ENCODE measurements at regions not wholly inside any gene's neighbourhood (a gene's known extent, or its start where the extent isn't known, plus 50 kb on each side); places are given as distances from the start of the nearest gene placed in this dataset.
"Not testable (repeated sequence)": the region's sequence is repeated elsewhere in the genome, so short reads cannot be mapped to it uniquely, and the experiment has no call there.

DNA sequence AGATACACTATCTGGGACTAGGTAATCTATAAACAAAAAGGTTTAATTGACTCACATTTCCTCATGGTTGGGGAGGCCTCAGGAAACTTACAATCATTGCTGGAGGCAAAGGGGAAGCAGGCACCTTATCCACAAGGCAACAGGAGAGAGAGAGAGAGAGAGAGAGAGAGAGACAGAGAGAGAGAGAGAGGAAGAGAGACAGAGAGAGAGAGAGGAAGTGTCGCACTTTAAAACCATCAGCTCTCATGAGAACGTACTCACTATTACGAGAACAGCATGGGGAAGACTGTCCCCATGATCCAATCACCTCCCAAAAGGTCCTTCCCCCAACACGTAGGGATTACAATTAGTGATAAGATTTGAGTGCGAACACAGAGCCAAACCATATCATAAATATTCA, 253.5 kb upstream of the TRIB2 start:
- H3K9me3 ChIP-seq (replicated peaks): no peaks in the 10 kb centered on the region
- no peaks in the 10 kb centered on the region for H3K36me3 ChIP-seq
- no peak for DNase-seq (ENCODE audit: low read depth in 1 of 2, low spot score in 2 of 2)
- H3K4me3 ChIP-seq: no peak overlapping the region
- no peak overlapping the region for H3K27ac ChIP-seq
- no peaks in the 10 kb centered on the region for H3K27me3 ChIP-seq (replicated peaks)
- H3K4me1 ChIP-seq (replicated peaks): peaks cover 7% of the 10 kb centered on the region

DNA sequence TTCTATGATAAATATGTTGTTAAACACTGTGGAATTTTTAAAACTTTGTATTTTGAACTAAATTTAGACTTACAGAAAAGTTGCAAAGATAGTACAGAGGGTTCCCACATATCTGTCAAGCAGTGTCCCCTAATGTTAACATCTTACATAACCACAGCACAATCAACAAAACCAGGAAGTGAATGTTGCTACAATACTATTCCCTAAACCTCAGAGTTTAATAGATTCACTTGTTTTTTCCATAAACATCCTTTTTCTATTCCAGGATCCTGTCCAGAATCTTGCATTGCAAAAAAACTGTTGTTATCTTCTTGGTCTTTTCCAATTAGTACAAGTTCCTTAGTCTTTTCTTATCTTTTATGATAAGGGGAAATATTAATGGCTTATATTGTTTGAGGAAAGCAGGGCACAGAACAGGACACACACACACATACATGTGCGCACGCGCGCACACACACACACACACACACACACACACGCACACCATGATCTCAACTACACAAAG, 251.1 kb upstream of the TRIB2 start:
- Histone ChIP-seq H3K36me3 (no peaks in the 10 kb centered on the region), H3K27me3 (replicated peaks) (no peaks in the 10 kb centered on the region), H3K27ac (no peak overlapping the region), H3K4me1 (replicated peaks) (peaks cover 11% of the 10 kb centered on the region), H3K9me3 (replicated peaks) (no peaks in the 10 kb centered on the region), H3K4me3 (no peak overlapping the region)
- no peak for DNase-seq (ENCODE audit: low read depth in 1 of 2, low spot score in 2 of 2)

DNA sequence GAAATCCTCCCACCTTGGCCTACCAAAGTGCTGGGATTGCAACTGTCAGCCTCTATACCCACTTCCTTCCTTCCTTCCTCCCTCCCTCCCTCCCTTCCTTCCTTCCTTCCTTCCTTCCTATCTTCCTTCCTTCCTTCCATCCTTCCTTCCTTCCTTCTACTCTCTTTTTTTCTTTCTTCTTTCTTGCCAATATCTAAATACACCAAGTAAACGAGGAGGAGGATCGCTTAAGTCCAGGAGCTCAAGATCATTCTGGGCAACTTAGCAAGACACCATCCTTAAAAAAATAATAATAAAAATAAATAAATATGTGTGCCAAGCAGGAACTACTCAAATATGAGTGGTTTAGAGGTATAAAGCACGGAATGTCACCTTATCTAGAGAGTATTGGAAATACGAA, 249.4 kb upstream of the TRIB2 start:
- Histone ChIP-seq H3K4me1 (replicated peaks) (peaks cover 11% of the 10 kb centered on the region), H3K4me3 (no peak overlapping the region), H3K27me3 (replicated peaks) (no peaks in the 10 kb centered on the region), H3K27ac (no peak overlapping the region), H3K36me3 (no peaks in the 10 kb centered on the region), H3K9me3 (replicated peaks) (peaks cover 2% of the 10 kb centered on the region; the same call in 1 of the 2 replicates)
- no peak for DNase-seq (ENCODE audit: low read depth in 1 of 2, low spot score in 2 of 2)

GRCh38 chr2:12469141-12469561, 247.6 kb upstream of the TRIB2 start:
- Histone ChIP-seq H3K36me3 (no peaks in the 10 kb centered on the region), H3K4me3 (no peak overlapping the region), H3K9me3 (replicated peaks) (peaks cover 4% of the 10 kb centered on the region; the same call in 1 of the 2 replicates), H3K4me1 (replicated peaks) (peaks cover 11% of the 10 kb centered on the region), H3K27me3 (replicated peaks) (no peaks in the 10 kb centered on the region), H3K27ac (no peak overlapping the region)
- no peak for DNase-seq (ENCODE audit: low read depth in 1 of 2, low spot score in 2 of 2)

DNA sequence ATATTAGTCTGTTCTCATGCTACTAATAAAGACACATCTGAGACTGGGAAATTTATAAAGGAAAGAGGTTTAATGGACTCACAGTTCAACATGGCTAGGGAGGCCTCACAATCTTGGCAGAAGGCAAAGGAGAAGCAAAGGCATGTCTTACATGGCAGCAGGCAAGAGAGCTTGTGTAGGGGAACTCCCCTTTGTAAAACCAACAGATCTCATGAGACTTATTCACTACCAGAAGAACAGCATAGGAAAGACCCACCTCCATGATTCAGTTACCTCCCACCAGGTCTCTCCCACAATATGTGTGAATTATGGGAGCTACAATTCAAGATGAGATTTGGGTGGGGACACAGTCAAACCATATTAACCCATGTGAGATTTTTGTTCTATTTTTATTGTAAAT, 244.5 kb upstream of the TRIB2 start:
- not testable (repeated sequence) for H3K36me3 ChIP-seq; H3K27me3 ChIP-seq (replicated peaks); H3K9me3 ChIP-seq (replicated peaks); H3K4me3 ChIP-seq; H3K4me1 ChIP-seq (replicated peaks); H3K27ac ChIP-seq; DNase-seq (ENCODE audit: low read depth in 1 of 2, low spot score in 2 of 2)

GRCh38 chr2:12478151-12479064, 238.3 kb upstream of the TRIB2 start:
- no peaks in the 10 kb centered on the region for H3K36me3 ChIP-seq
- H3K4me3 ChIP-seq: no peak overlapping the region
- peaks cover 7% of the 10 kb centered on the region for H3K4me1 ChIP-seq (replicated peaks)
- no peak for DNase-seq (ENCODE audit: low read depth in 1 of 2, low spot score in 2 of 2)
- H3K9me3 ChIP-seq (replicated peaks): no peaks in the 10 kb centered on the region
- H3K27ac ChIP-seq: no peak overlapping the region
- no peaks in the 10 kb centered on the region for H3K27me3 ChIP-seq (replicated peaks)

DNA sequence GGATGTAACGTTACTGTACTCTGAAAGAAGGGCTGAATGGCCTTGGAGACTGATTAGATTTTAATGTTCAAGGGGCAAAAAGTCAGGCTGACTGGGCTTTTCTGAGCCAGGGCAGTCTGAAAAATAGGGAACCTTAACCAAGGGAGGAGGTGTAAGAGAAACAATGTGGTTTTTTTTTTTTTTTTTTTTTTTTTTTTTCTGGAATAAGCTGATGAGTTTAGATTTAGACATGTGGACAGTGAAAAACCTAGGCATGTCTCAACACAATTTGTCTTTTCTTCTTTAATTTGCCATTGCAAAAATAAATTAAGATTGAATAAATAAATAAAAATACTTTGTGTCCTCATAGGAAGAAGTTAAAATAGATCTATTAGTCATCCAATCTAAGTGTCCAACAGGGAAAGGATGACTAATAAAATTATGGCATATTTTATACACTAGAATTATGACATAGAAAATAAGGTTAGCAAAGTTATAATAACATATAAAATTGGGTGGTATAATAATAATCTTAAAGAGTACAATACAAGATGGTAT, 237.6 kb upstream of the TRIB2 start:
- H3K4me1 ChIP-seq (replicated peaks): peaks cover 11% of the 10 kb centered on the region
- H3K27ac ChIP-seq: no peak overlapping the region
- H3K4me3 ChIP-seq: no peak overlapping the region
- no peak for DNase-seq (ENCODE audit: low read depth in 1 of 2, low spot score in 2 of 2)
- no peaks in the 10 kb centered on the region; the same call in 1 of the 2 replicates for H3K9me3 ChIP-seq (replicated peaks)
- no peaks in the 10 kb centered on the region for H3K36me3 ChIP-seq
- no peaks in the 10 kb centered on the region for H3K27me3 ChIP-seq (replicated peaks)

DNA sequence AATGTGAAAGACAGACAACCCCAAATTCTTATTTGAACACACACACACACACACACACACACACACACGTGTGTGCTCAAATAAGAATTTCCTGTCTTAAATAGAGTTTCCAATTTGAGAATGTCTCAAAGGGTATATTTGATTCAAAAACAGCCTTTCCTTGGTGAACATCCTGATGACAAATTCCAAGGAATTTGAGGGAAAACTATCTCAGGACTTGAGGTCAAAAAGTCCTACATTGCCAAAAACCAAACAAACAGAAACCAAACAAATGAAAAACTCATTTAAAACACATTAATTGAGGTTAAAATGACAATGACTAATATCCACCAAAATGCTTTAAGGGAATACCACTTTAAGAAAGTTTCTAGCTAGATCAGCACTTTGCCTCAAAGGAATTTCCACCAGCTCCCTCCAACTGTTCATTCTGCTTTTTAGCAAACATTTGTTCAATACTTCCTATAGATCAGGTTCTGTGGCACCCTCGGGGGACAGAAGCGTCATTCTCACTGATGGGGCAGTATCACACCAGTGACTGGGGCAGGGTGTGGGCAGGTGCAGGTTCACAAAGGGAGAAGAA, 232.1 kb upstream of the TRIB2 start:
- Histone ChIP-seq H3K27ac (0 out of 2 replicates have a peak overlapping the region, but pooled peaks have one; percentile 1), H3K4me1 (replicated peaks) (peaks cover 33% of the 10 kb centered on the region), H3K9me3 (replicated peaks) (no peaks in the 10 kb centered on the region; the same call in 1 of the 2 replicates), H3K36me3 (no peaks in the 10 kb centered on the region), H3K27me3 (replicated peaks) (no peaks in the 10 kb centered on the region), H3K4me3 (no peak overlapping the region)
- DNase-seq (ENCODE audit: low read depth in 1 of 2, low spot score in 2 of 2): peak in 1 of 2 experiments; percentile 69

GRCh38 chr2:12486205-12487118, 230.3 kb upstream of the TRIB2 start:
- DNase-seq (ENCODE audit: low read depth in 1 of 2, low spot score in 2 of 2): peak in 1 of 2 experiments; percentile 37
- Histone ChIP-seq H3K36me3 (no peaks in the 10 kb centered on the region), H3K27me3 (replicated peaks) (no peaks in the 10 kb centered on the region), H3K9me3 (replicated peaks) (no peaks in the 10 kb centered on the region; the same call in 1 of the 2 replicates), H3K4me3 (no peak overlapping the region), H3K4me1 (replicated peaks) (peaks cover 33% of the 10 kb centered on the region), H3K27ac (no peak overlapping the region)

GRCh38 chr2:12487253-12488004, 229.3 kb upstream of the TRIB2 start:
- no peak overlapping the region for H3K4me3 ChIP-seq
- H3K27me3 ChIP-seq (replicated peaks): no peaks in the 10 kb centered on the region
- no peaks in the 10 kb centered on the region; the same call in 1 of the 2 replicates for H3K9me3 ChIP-seq (replicated peaks)
- H3K4me1 ChIP-seq (replicated peaks): peaks cover 36% of the 10 kb centered on the region
- H3K27ac ChIP-seq: no peak overlapping the region
- DNase-seq (ENCODE audit: low read depth in 1 of 2, low spot score in 2 of 2): no peak
- no peaks in the 10 kb centered on the region for H3K36me3 ChIP-seq

GRCh38 chr2:12488352-12489318, 228.1 kb upstream of the TRIB2 start:
- Histone ChIP-seq H3K4me3 (no peak overlapping the region), H3K27me3 (replicated peaks) (no peaks in the 10 kb centered on the region), H3K9me3 (replicated peaks) (no peaks in the 10 kb centered on the region; the same call in 1 of the 2 replicates), H3K27ac (no peak overlapping the region), H3K4me1 (replicated peaks) (peaks cover 39% of the 10 kb centered on the region), H3K36me3 (no peaks in the 10 kb centered on the region)
- no peak for DNase-seq (ENCODE audit: low read depth in 1 of 2, low spot score in 2 of 2)

DNA sequence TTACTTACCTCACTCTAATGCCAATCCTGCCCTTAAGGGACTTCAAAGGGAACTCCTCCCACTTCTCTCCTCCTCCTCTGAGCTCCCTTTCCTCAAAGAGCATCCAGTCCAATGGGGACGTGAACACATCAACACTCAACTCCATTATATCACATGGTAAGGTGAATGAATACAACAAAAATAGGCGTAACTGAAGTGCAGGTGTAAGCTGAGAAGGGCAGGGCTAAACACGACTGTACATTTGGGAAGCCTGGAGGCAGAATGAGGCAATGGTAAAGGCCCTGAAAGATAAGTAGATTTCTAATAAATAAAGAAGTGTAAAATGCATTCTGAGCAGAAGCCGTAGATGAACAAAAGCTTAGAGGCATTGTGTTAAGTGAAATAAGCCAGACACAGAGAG, 226.1 kb upstream of the TRIB2 start:
- Histone ChIP-seq H3K36me3 (no peaks in the 10 kb centered on the region), H3K4me1 (replicated peaks) (peaks cover 19% of the 10 kb centered on the region), H3K27me3 (replicated peaks) (no peaks in the 10 kb centered on the region), H3K9me3 (replicated peaks) (no peaks in the 10 kb centered on the region), H3K4me3 (no peak overlapping the region), H3K27ac (no peak overlapping the region)
- no peak for DNase-seq (ENCODE audit: low read depth in 1 of 2, low spot score in 2 of 2)
